SK-N-SH (cell line): ENCODE measurements at regions not wholly inside any gene's neighbourhood (a gene's known extent, or its start where the extent isn't known, plus 50 kb on each side); places are given as distances from the start of the nearest gene placed in this dataset.

Experiments used
- CTCF ChIP-seq: fragments of 200-600 bp; sonication (generic); IDR thresholded peaks from 2 replicates; pipeline ENCODE4 v1.6.1; 2017; ENCODE audit warnings: antibody characterized with exemption, mild to moderate bottlenecking, moderate library complexity
- JUND ChIP-seq: IDR thresholded peaks from 2 replicates; pipeline ENCODE4 v1.4.0; 2012
- POLR2AphosphoS5 ChIP-seq: IDR thresholded peaks from 2 replicates; pipeline ENCODE4 v1.6.1; 2012; ENCODE audit warnings: low read depth, low read length
- TAF1 ChIP-seq: IDR thresholded peaks from 2 replicates; pipeline ENCODE4 v1.6.1; 2012; ENCODE audit warnings: low read depth, mild to moderate bottlenecking, low read length, moderate library complexity, borderline replicate concordance

- TF ChIP-seq POLR2AphosphoS5 = no peak
- TF ChIP-seq CTCF = no peak
- no peak for TF ChIP-seq TAF1
- no peak for TF ChIP-seq JUND
Observed at GRCh38 chr1:175872588-175872987, 129.2 kb upstream of the TNR start.
